COR-L47 (cell line): ENCODE measurements at regions not wholly inside any gene's neighbourhood (a gene's known extent, or its start where the extent isn't known, plus 50 kb on each side); places are given as distances from the start of the nearest gene placed in this dataset.
"Not testable (repeated sequence)": the region's sequence is repeated elsewhere in the genome, so short reads cannot be mapped to it uniquely, and the experiment has no call there.

Experiments used
- DNase-seq: peaks from one replicate; lab custom pipeline; 2025; lab: John Stamatoyannopoulos, UW

- not testable (repeated sequence) for DNase-seq
These were observed 245.9 kb downstream of the BCL2L11 start for GRCh38 chr2:111366641-111367029.

- not testable (repeated sequence) for DNase-seq
These were observed 246.4 kb downstream of the BCL2L11 start for GRCh38 chr2:111367080-111367479.

DNA sequence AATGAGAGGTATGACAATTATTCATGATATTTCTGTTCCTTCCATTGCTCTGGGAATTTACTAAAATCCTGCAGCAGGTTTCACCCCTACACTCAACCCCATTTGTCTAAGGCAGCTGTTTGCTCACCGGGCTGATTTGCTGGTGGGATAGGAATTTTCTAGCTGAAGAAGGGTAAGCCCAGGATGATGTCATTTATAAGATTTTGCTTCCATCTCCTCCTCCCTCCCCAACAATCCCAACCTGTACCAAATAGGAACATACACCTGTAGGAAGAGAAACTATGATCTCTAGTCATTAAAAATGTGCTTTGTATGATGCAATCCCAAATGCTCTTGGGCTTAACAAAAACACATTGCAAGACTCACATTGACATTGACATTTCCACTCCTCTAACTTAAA is 247.2 kb downstream of the BCL2L11 start:
- DNase-seq: not testable (repeated sequence)

DNA sequence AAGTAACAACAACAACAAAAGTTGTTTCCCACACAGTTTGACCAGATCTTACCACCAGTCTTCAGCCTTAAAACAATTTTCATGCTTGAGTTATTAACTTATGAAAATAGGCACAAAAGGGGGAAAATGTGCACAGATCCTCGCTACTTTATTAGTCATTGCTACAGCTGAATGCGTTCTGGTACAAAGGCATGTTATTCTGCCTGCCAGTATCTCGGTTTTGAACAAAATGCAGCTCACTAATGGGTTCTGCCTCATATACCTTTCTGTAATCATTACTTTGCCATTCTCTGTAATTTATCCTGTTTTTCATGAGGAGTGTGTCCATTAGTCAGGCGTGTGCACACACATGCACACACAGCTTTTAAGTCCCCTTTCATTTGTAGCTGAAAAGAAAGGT is 247.6 kb downstream of the BCL2L11 start:
- not testable (repeated sequence) for DNase-seq

DNA sequence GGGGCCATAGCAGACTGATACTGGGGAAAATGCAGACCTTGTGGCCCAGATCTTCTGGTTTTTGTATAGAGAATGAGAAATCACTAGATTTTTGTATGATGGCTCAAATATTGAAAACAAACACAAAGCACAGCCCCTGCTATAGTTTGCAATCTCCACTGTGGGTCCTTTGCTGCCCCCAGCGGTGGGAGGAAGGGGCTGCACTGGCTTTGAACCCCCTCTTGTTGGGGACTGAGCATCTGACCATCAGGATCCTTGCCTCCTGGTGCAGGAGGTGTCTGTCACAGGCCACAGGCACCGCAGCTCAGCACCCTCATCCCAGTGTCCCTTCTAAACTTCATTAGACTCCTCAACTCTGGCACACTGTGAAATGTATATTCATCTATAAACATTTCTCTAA is 252.3 kb downstream of the BCL2L11 start:
- DNase-seq: not testable (repeated sequence)

DNA sequence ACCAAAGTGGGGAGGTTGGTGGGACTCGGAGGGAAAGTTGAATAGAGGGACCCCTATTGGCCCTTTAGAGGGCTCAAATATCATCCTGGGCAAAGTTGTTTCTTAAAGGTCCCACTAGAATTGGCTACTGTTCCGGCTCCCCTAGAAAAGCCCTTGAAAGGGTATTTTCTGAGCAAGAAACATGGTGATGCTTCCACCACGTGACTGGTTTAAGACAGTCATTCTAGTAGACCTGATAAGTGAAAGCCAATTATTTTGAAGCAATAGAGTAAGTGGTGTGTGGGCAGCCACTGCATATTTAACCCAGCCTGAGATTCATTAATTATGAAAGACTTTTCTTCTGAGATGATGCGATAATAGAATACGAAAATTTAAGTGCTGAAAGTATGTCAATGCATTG is 253.3 kb downstream of the BCL2L11 start:
- not testable (repeated sequence) for DNase-seq

DNA sequence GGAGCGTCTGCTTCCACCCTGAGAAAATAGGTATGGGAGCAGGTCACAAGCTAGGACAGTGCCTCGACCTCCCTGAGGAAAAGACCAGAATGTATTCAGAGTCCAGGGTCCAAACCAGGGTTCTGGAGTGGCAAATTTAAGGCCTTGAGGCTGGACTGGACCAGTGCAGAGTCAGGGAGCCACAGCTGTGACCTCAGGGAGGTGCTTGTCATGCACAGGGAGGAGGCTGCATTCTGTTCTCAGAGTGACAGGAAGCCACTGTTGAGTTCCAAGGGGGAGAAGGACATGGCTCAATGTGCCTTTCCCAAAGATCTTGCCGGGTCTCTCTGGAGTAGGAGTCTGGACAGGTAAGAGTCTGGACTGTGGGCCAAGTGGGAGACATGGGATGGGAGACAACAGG is 254.0 kb downstream of the BCL2L11 start:
- DNase-seq: not testable (repeated sequence)

GRCh38 chr2:111375320-111375883 is 254.7 kb downstream of the BCL2L11 start:
- DNase-seq: not testable (repeated sequence)

- DNase-seq: not testable (repeated sequence)
These were observed 255.7 kb downstream of the BCL2L11 start for GRCh38 chr2:111376272-111376970.

GRCh38 chr2:111376971-111377352 is 256.2 kb downstream of the BCL2L11 start:
- not testable (repeated sequence) for DNase-seq

DNA sequence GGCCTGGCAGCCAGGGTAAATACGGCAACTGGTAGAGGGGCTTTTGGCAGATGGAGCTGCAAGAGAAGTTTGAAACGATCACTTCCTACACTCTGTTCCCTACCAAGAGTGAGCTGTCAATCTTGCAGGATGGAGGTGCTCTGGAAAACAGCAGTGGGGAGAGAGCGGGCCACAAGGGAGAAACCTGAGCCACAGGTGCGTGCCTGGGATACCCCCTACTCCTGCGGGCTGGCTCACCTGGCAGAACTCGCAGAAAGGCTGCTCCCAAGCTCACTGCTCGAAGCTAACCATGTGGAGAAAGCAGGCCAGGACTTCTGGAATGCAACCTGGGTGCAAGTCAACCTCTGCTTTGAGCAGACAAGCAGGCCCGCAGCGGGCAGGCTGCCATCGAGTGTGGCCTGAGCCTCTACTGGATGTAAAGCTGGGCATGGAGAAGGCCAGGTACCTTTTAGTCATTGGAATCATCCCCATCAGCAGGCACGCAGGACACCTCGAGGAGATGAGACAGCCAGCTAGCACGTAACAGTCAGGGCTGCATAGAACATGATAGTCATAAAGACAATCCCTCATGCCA is 256.8 kb downstream of the BCL2L11 start:
- DNase-seq: not testable (repeated sequence)

- DNase-seq: not testable (repeated sequence)
These were observed 257.6 kb downstream of the BCL2L11 start for GRCh38 chr2:111378348-111378747.

DNA sequence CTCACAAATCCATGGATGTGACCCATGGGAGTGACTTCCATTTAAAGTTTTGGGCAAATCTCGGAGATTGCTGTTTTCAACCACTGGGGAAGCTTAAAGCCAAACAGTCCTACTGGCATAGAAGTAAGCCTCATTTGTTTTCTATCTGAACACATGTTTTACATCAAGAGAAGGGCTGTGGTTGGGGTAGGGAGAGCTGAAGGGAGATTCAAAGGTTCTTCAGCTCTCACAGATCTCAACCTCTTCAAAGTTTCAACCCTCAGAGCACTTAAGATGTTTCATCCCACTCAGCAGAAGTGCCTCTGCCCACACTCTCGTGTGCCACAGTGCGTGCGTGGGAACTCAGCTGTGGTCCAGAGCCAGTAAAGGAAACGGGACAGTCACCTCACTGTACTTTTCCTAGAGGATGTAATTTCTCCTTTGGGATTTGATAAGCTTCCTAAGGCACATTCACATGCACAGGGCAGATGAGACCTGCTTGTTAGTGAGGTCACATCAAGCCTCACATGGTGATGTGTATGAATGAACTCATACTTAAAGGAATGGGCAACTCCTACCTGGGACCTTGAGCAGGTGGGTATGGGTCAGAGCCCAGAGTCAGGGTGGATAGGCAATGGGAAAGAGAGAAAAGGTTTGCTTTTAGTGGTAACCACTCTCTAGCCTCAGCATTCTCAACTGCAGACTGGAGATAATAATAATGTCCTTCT is 260.2 kb downstream of the BCL2L11 start:
- not testable (repeated sequence) for DNase-seq

DNA sequence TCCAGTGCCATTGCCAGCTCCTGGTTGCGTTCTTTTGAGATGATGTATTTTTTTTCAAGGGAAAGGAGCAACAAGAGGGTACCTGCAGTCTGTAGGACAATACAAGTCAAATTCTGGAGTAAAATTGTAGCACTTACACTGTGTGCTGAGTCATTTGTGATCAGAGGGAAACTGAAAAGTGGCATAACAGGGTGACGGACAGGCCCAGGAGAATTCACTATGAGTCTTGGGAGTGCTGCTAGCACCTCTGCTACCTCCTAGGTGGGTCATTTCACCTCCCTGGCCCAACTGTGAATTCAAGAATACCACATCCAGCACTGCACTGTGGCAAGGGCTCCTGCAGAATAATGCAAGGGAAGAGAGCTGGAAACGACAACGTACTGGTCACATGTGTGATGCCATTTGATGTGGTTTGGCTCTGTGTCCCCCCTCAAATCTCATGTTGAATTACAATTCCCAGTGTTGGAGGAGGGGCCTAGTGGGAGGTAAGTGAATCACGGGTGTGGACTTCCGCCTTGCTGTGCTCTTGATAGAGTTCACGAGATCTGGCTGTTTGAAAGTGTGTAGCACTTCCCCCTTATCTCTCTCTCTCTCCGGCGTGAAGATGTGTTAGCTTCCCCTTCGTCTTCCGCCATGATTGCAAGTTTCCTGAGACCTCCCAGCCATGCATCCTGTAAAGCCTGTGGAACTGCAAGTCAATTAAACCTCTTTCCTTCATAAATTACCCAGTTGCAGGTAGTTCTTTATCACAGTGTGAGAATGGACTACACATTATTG is 261.0 kb downstream of the BCL2L11 start:
- not testable (repeated sequence) for DNase-seq

GRCh38 chr2:111382507-111382906 is 261.8 kb downstream of the BCL2L11 start:
- DNase-seq: not testable (repeated sequence)

GRCh38 chr2:111383311-111383710 is 262.6 kb downstream of the BCL2L11 start:
- DNase-seq: not testable (repeated sequence)

GRCh38 chr2:111385226-111385957 is 264.7 kb downstream of the BCL2L11 start:
- not testable (repeated sequence) for DNase-seq

DNA sequence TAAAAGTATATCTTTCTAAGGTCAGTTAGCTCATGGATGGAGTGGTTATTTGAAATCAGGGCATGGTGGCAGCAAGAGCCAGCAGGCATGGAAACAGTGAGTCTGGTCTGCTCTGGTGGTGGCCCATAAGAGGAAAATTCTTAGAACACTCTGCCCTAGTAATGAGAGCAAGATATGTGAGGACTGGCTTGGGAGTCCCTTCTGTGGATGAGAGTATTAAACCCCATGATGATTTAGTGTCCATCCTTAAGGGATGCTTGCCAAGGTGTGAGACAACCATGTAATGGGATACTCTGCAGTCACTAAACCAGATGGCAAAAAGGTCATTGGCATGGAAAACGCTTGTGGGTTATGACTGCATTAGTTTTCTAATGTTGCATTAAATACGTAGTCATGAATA is 269.9 kb downstream of the BCL2L11 start:
- DNase-seq: not testable (repeated sequence)

DNA sequence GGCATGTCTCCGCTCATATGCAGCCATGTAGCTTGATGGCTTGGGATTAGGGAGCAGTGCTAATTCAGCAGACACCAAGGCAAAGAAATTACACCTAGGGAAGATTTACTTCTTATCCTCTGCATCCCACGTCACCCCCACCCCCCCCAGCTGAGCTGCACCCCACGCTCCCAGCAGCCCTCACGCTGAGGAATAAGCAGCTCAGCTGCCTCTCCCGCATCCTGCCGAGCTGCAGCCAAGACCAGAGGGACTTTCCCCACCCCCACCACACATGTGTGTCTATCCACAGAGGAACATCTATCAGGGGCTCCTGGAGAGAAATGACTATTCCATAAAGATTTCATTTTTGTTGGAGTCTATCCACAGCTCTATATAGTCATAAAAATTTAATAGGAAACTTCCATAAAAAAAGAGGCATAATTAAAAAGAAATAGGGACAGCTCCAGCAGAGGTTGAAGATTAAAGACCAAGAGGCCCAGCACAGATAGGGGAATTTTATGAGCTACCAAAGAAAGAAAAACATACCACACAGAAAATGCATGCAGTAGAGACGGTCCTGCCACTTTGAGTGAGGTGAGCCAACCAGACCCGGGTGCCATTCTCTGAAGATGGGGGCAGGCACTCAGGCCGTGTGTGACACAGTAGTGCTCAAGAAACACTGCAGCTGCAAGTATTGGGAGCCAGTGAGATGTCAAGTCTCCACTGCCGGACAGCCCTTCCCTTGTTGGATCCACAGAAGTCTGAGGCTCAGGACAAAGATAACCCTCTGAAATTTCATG is 274.8 kb downstream of the BCL2L11 start:
- not testable (repeated sequence) for DNase-seq

- not testable (repeated sequence) for DNase-seq
These were observed 280.0 kb downstream of the BCL2L11 start for GRCh38 chr2:111400598-111401253.
